GM19397 (cell line): ENCODE measurements at regions not wholly inside any gene's neighbourhood (a gene's known extent, or its start where the extent isn't known, plus 50 kb on each side); places are given as distances from the start of the nearest gene placed in this dataset.
"Not testable (repeated sequence)": the region's sequence is repeated elsewhere in the genome, so short reads cannot be mapped to it uniquely, and the experiment has no call there.

ENCODE experiments used
- ATAC-seq: cut with Tn5 transposase; IDR thresholded peaks from one replicate; pipeline ENCODE4 v1.9.1; 2021; ENCODE audit warnings: mild to moderate bottlenecking, moderate library complexity; ENCODE audit not compliant: unreplicated experiment

DNA sequence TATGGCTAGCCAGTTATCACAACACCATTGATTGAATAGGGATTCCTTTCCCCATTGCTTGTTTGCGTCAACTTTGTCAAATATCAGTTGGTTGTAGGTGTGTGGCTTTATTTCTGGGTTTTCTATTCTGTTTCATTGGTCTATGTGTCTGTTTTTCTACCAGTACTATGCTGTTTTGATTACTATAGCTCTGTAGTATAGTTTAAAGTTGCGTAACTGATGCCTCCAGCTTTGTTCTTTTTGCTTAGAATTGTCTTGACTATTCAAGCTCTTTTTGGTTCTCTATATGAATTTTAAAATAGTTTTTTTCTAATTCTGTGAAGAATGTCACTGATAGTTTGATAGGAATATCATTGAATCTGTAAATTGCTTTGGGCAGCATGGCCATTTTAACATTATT is 194.9 kb upstream of the FN1 start:
- not testable (repeated sequence) for ATAC-seq

- no peak for ATAC-seq
Observed at GRCh38 chr2:215627771-215628170, 191.9 kb upstream of the FN1 start.

DNA sequence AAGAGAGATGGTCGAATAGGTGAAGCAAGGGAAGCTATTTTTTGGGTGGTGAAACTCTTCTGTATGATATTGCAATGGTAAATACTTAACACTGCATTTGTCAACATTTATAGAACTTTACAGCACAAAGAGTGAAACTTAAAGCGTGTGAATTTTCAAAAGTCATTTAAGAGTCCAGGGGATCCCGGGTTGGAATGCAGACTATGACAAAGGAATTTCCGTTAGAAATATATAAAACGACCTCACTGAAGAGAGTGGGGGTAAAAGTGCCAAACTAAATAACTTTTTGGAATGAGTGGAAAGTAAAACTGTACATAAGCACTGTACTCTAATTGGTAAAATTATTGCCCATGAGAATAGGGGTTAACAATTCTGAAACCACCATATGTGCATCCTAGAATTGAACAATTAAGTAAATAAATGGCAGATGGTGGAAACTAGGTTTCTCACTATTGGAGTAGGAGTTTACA is 191.0 kb upstream of the FN1 start:
- ATAC-seq = no peak

DNA sequence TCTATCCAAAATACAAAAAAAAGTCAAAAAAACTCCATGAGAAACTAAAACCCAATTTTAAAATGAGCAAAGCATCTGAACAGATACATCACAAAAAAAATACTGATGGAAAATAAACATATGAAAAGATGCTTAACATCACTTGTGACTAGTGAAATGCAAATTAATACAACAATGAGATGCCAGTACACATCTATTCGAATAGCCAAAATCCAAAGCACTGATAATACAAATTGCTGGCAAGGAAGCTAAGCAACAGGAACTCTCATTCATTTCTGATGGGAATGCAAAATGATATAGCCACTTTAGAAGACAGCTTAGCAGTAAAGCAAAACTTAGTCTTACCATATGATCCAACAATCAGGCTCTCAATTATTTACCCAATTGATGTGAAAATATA is 190.2 kb upstream of the FN1 start:
- no peak for ATAC-seq

- no peak for ATAC-seq
Observed at GRCh38 chr2:215625207-215625606, 189.3 kb upstream of the FN1 start.

GRCh38 chr2:215624423-215624829 is 188.6 kb upstream of the FN1 start:
- ATAC-seq = no peak

GRCh38 chr2:215622837-215623236 is 187.0 kb upstream of the FN1 start:
- ATAC-seq = no peak

DNA sequence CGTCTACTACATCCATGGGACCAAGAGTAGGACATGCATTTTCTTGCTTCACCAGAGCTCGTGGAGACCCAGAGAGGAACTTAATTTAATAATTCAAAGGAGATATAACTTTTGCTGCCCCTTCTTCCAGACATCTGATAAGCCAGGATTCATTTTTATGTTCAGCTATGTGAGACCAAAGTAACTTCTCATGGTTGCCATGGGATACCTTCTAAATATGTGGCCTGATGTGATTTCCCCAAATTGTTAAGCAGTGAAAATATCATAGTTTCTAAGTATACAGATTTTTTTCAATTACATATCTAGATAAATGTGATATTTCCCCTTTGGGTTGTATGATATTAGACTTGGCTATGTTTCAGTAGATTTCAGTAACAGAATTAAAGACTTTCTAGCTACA is 185.5 kb upstream of the FN1 start:
- ATAC-seq = no peak

GRCh38 chr2:215620528-215620927 is 184.7 kb upstream of the FN1 start:
- no peak for ATAC-seq

- no peak for ATAC-seq
Observed at GRCh38 chr2:215619989-215620388, 184.1 kb upstream of the FN1 start.

DNA sequence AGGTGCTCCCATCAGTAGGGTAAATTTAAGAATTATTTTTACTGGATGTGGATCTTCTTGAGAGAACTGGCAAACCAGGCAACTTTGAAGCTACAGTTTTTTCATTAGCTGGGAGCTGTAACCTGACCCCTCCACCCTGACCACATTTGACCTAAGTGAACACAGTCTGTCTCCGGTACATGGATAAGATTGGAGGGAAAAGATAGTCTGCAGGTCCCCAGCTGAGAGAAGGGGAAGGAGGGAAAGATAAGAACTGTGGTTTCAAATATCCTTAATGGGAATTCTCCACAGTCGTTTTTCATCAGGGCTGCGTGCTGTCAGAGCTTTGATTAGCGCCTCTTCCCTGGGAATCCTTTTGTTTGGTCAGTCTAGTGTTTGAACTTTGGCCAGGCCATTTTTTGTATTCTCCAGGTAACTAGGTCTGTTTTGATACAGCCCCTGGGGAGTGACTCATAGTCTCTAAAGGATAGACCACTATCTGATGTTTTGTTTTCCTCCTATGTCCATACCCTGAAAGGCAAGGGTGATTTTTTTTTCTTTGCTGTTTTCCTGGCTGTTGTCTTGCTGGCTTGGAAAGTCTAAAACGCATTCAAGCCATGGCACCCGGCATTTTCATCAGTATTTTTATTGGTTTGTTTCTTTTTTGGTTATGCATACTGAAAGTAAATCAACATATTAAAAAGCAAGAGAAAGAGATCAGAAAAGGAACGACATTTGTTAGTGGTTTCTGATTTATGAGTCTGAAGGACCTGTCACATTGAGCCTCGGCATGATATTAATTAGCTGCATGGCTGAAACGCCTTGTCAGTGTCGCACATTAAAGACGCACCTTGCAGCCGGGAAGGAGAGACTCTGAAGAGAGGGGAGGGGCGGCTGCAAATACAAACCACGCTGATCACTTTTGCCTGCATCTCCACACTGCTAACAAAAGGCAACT is 183.4 kb upstream of the FN1 start:
- peak; percentile 56 for ATAC-seq

- no peak for ATAC-seq
Observed at GRCh38 chr2:215618145-215618544, 182.3 kb upstream of the FN1 start.

DNA sequence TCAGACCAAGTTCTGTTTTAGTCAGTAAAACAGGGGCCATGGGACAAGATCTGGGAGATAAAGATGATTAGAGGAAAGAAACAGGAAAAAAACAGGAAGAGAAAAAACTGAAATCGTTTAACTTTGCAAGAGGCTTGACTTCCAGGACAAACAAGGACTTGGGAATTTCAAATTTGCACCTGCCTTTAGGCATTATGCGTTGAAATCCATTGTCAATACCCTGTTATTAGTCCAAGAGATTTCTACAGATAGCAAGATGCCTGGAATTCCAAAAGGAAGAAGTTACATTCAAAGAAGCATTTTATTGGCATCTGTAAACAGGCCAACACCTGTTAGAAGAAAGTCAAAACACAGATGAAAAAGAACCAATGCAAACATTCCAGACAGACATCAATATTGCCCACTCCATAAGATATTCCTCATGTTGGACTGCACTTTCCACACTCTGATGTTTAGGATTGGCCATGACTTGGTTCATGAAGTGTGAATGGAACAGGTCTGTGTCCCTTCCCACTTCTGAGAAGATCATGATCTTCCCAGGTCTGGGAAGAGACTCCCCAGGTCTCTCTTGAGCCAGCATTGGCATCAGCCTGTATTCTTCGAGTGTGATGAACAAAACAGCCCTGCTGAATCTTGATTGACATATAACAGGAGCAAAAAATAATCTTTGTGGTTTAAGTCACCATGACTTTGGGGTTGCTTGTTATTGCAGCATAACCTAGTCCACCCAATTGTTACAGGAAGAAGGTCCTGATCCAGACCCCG is 181.4 kb upstream of the FN1 start:
- ATAC-seq = no peak

DNA sequence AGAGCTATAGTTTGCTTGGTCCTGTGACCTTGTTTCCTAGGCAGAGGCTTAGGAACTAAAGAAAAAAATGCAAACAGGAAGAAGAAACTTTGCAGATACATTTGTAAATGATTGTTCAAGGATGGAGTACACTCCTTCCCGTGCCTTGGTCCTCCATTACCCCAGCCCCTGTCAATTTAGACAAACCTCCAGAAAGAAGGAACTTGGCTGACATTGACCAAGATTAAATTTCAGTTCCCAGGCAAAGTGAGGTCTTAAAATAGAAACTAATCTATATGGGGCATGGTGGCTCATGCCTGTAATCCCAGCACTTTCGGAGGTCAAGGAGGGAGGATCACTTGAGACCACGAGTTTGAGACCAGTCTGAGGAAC is 179.9 kb upstream of the FN1 start:
- no peak for ATAC-seq

DNA sequence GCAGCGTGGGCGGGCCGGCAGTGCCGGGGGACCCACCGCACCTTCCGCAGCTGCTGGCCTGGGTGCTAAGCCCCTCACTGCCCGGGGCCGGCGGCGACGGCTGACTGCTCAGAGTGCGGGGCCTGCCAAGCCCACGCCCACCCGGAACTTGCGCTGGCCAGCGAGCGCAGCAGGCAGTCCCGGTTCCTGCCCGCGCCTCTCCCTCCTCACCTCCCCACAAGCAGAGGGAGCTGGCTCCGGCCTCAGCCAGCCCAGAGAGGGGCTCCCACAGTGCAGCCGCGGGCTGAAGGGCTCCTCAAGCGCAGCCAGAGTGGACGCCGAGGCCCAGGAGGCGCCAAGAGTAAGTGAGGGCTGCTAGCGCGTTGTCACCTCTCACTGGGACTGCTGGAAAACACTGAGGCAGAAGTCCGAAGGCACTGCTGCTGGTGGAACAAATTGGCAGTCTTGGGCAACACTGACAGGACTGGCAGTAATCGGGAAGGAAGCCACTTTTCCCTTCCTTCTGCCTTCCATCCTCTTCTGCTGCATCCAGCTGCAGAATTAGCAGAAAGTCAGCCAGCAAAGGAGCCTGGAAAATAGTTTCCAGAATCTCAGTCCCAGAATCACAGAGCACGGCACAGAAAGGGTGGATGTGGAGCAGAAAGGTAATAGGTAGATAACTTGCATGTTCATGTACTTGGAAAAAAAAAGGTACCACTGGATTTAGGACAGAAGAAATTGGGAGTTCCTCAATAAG is 179.4 kb upstream of the FN1 start:
- ATAC-seq = no peak

GRCh38 chr2:215614296-215614695 is 178.4 kb upstream of the FN1 start:
- ATAC-seq = no peak

GRCh38 chr2:215613888-215614287 is 178.0 kb upstream of the FN1 start:
- no peak for ATAC-seq

DNA sequence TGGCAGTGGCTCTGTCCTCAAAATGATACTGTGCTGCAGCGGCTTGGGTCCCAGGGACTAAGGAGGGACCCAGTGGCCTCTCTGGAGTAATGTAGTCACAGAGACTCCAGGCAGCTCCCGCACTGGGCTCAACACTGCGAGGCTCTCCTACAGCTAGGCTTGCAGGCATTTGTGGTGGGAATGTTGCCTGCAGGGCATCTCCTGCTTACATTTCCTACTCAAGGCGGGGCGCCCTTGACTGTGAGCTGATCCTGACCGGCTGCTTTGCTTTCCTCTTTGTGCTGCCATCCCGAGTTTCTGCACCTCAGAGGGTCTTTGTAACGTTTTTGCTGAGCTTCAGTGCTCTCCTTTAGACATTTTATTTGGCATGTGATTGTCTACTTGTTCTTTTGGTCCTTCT is 177.4 kb upstream of the FN1 start:
- ATAC-seq = no peak

DNA sequence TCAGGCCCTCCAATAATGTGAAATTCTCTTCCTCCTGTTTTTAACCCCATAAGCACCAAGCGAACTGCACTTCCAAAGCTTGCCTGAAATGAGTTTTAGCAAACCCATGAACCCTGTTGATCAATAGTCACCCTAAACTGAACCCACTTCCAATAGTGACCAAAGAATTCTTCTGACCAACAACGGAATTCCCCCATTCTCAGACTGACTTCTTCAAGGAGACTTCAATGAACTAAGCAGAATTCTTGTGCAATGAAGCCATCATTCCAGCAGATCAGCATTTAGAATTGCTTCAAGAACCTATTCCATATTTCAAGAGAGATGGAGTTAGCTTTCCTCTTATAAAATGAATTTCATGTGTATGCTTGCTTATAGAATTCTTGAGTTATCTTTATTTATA is 176.9 kb upstream of the FN1 start:
- no peak for ATAC-seq

GRCh38 chr2:215611609-215612386 is 175.9 kb upstream of the FN1 start:
- no peak for ATAC-seq
